CD14-positive monocyte (primary cell): ENCODE measurements at regions not wholly inside any gene's neighbourhood (a gene's known extent, or its start where the extent isn't known, plus 50 kb on each side); places are given as distances from the start of the nearest gene placed in this dataset.
A peak's percentile ranks its signal among the peaks of the same experiment; 100 is the strongest.

Source experiments
- DNase-seq, 3 donors: peaks; one replicate each; pipeline ENCODE4 v3.0.0-alpha.2; 2011 to 2022
- H2AFZ ChIP-seq: 2 replicates; pipeline ENCODE4 v1.6.0; 2012; ENCODE audit warnings: mild to moderate bottlenecking, low read depth, low read length, inconsistent platforms; ENCODE audit not compliant: insufficient read depth, poor library complexity, severe bottlenecking
- H3K27ac ChIP-seq, 2 donors: 1 replicate in 1 of 2; 2 replicates in 1 of 2; pipeline ENCODE4 v1.5.1; 2012 to 2013; ENCODE audit warnings: low read length in 2 of 2, control low read depth in 1 of 2, inconsistent platforms in 1 of 2, low read depth in 1 of 2, mild to moderate bottlenecking in 1 of 2
- H3K27me3 ChIP-seq, 2 donors: one replicate each; pipeline versions ENCODE4 v1.6.0 to v1.6.1; 2011 to 2013; ENCODE audit warnings: low read length in 2 of 2; ENCODE audit not compliant: control insufficient read depth in 2 of 2, insufficient read depth in 2 of 2
- H3K36me3 ChIP-seq, 2 donors: replicated peaks in 1 of 2; 1 replicate in 1 of 2; 2 replicates in 1 of 2; pipeline versions ENCODE4 v1.5.1 to v1.6.1; 2012 to 2013; ENCODE audit warnings: low read length in 2 of 2, control low read depth in 1 of 2, inconsistent platforms in 1 of 2, mild to moderate bottlenecking in 1 of 2; ENCODE audit not compliant: insufficient read depth in 2 of 2, control insufficient read depth in 1 of 2
- H3K4me1 ChIP-seq, 2 donors: 1 replicate in 1 of 2; 2 replicates in 1 of 2; pipeline versions ENCODE4 v1.5.1 to v1.6.1; 2012 to 2013; ENCODE audit warnings: low read length in 2 of 2, control low read depth in 1 of 2, inconsistent platforms in 1 of 2, mild to moderate bottlenecking in 1 of 2, moderate library complexity in 1 of 2; ENCODE audit not compliant: insufficient read depth in 2 of 2, control insufficient read depth in 1 of 2
- H3K4me2 ChIP-seq: replicated peaks from 2 replicates; pipeline ENCODE3; 2012; ENCODE audit warnings: low read length, moderate library complexity, mild to moderate bottlenecking; ENCODE audit not compliant: poor library complexity, severe bottlenecking; ENCODE audit errors: extremely low read depth
- H3K4me3 ChIP-seq, 3 experiments: fragments of 200-600 bp in 1 of 3; sonication (generic) in 1 of 3; replicated peaks in 1 of 3; 1 replicate in 2 of 3; 2 replicates in 1 of 3; pipeline ENCODE4 v1.5.1; 2011 to 2013; ENCODE audit warnings: low read length in 3 of 3, mild to moderate bottlenecking in 3 of 3, control low read depth in 2 of 3, low read depth in 2 of 3, inconsistent platforms in 1 of 3, moderate library complexity in 1 of 3
- H3K79me2 ChIP-seq: 2 replicates; pipeline ENCODE4 v1.6.0; 2012; ENCODE audit warnings: mild to moderate bottlenecking, control low read depth, inconsistent platforms, low read length, moderate library complexity; ENCODE audit not compliant: insufficient read depth
- H3K9ac ChIP-seq: 2 replicates; pipeline ENCODE4 v1.6.0; 2017; ENCODE audit warnings: low read length, mild to moderate bottlenecking; ENCODE audit not compliant: insufficient read depth, poor library complexity, severe bottlenecking
- H3K9me3 ChIP-seq, 2 donors: replicated peaks in 1 of 2; 1 replicate in 1 of 2; 2 replicates in 1 of 2; pipeline versions ENCODE4 v1.5.1 to v1.6.1; 2012 to 2013; ENCODE audit warnings: low read length in 2 of 2, control low read depth in 1 of 2; ENCODE audit not compliant: control insufficient read depth in 1 of 2, insufficient read depth in 1 of 2
- H4K20me1 ChIP-seq: 2 replicates; pipeline ENCODE4 v1.6.0; 2012; ENCODE audit warnings: mild to moderate bottlenecking, low read length, control low read depth, moderate library complexity; ENCODE audit not compliant: insufficient read depth
- H3K27ac Mint-ChIP-seq, 7 donors: one replicate each; pipeline ENCODE4 v1.8.0; 2020; ENCODE audit warnings: mild to moderate bottlenecking in 7 of 7, mixed read lengths in 7 of 7, moderate library complexity in 6 of 7, inconsistent platforms in 2 of 7
- H3K27me3 Mint-ChIP-seq, 3 donors: one replicate each; pipeline ENCODE4 v1.8.0; 2021 to 2022; ENCODE audit warnings: low read depth in 3 of 3, mild to moderate bottlenecking in 3 of 3, mixed read lengths in 3 of 3, moderate library complexity in 3 of 3, inconsistent platforms in 1 of 3
- H3K36me3 Mint-ChIP-seq, 2 donors: one replicate each; pipeline ENCODE4 v1.8.0; 2020; ENCODE audit warnings: mixed read lengths in 2 of 2, inconsistent platforms in 1 of 2, mild to moderate bottlenecking in 1 of 2
- H3K4me1 Mint-ChIP-seq: one replicate; pipeline ENCODE4 v1.8.0; 2020; ENCODE audit warnings: mild to moderate bottlenecking, mixed read lengths
- H3K4me3 Mint-ChIP-seq, 2 donors: one replicate each; pipeline ENCODE4 v1.8.0; 2020; ENCODE audit warnings: mild to moderate bottlenecking in 2 of 2, mixed read lengths in 2 of 2, moderate library complexity in 1 of 2
- H3K9me3 Mint-ChIP-seq, 7 donors: one replicate each; pipeline ENCODE4 v1.8.0; 2020 to 2022; ENCODE audit warnings: mixed read lengths in 7 of 7, mild to moderate bottlenecking in 6 of 7, moderate library complexity in 6 of 7, inconsistent platforms in 2 of 7
- CTCF ChIP-seq: fragments of 200-600 bp; IDR thresholded peaks from one replicate; pipeline ENCODE4 v1.8.0; 2022; ENCODE audit warnings: antibody characterized with exemption, mild to moderate bottlenecking
- WGBS: methylation state at CpG from one replicate; pipeline ENCODE4 v1.1.5; 2013; ENCODE audit warnings: missing lambda C conversion rate; ENCODE audit not compliant: insufficient coverage; 5-methylcytosine and 5-hydroxymethylcytosine counted together
- intact Hi-C, 2 donors: fragments of 100-400 bp; cut with micrococcal nuclease; formaldehyde crosslinking; loops; one replicate each; pipeline versions ENCODE4 v1.15.0 to v1.15.1; 2023

- no peak overlapping the region for H3K27ac Mint-ChIP-seq
- no peak overlapping the region for H3K4me3 Mint-ChIP-seq
Measured at GRCh38 chr13:29925457-29926097, 75.2 kb upstream of the UBL3 start.

More at GRCh38 chr13:29925457-29926097, 75.2 kb upstream of the UBL3 start:
- H3K4me3 ChIP-seq: no peak overlapping the region
- no peak overlapping the region for H3K27ac ChIP-seq
- Mint-ChIP-seq H3K27me3 (peaks cover 0 to 6% (median 1%) of the 10 kb centered on the region in 3 donors), H3K36me3 (no peaks in the 10 kb centered on the region), H3K9me3 (no peaks in the 10 kb centered on the region), H3K4me1 (peaks cover 2% of the 10 kb centered on the region)
- H3K4me2 ChIP-seq: no peak overlapping the region
- H3K79me2 ChIP-seq: no peaks in the 10 kb centered on the region
- no peak overlapping the region for H2AFZ ChIP-seq
- no peaks in the 10 kb centered on the region for H3K36me3 ChIP-seq
- no peaks in the 10 kb centered on the region for H3K4me1 ChIP-seq
- TF ChIP-seq CTCF: no peak
- H3K9ac ChIP-seq: no peak overlapping the region
- WGBS: 0% methylated on average over 2 of the region's 3 CpGs
- DNase-seq: peak in 2 of 3 donors; percentile 13 to 27
- no peaks in the 10 kb centered on the region for H3K27me3 ChIP-seq
- no peaks in the 10 kb centered on the region for H4K20me1 ChIP-seq
- no peaks in the 10 kb centered on the region for H3K9me3 ChIP-seq
- intact Hi-C loops: loop anchor here in 1 of 2 donors (10.0 kb wide), 1 partner anchor 161 kb away; no protein-coding TSS in a partner anchor
